ENCODE measurements at regions not wholly inside any gene's neighbourhood (a gene's known extent, or its start where the extent isn't known, plus 50 kb on each side); places are given as distances from the start of the nearest gene placed in this dataset.

DNA sequence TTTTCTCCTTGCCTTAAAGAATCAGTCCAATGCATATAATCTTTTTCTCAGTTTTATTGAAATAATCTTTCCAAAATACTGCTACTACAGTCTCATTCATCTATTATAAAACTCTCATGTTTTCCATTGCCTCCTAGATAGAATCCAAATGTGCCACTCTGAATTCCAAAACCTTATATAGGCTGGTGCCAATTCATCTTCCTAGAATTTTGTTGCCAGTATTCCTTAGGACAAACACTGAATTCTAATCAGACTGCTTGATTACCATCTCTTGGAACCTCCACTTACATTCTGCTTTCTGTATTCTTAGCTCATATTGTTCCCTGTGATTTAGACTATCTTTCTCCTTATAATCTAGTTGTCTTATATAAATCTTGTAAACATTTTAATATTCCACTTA lies 427.6 kb upstream of the DCC start:
- Histone ChIP-seq H3K4me3 (replicated peaks in 1 of 2; ENCODE audit: low read depth in 1 of 2, low read length in 2 of 2) (no peak overlapping the region), H3K9me3 (ENCODE audit: control insufficient read depth in 1 of 2, insufficient read depth in 1 of 2, low read depth in 1 of 2, low read length in 2 of 2) (peaks cover 11 to 17% of the 10 kb centered on the region in 2 experiments; a peak in 2 of 4 replicates), H3K79me2 (ENCODE audit: insufficient read depth, low read length) (no peaks in the 10 kb centered on the region), H3K4me1 (ENCODE audit: control insufficient read depth in 1 of 2, insufficient read depth in 2 of 2, low read length in 2 of 2) (no peaks in the 10 kb centered on the region), H3K9me2 (ENCODE audit: insufficient read depth) (no peaks in the 10 kb centered on the region), H3K27ac (ENCODE audit: low read depth, low read length) (no peak overlapping the region), H2AFZ (ENCODE audit: low read depth, low read length, poor library complexity, severe bottlenecking) (no peak overlapping the region), H4K20me1 (ENCODE audit: insufficient read depth) (no peaks in the 10 kb centered on the region), H3K9ac (ENCODE audit: low read length) (no peak overlapping the region), H3K4me2 (ENCODE audit: low read length) (no peak overlapping the region), H3K36me3 (ENCODE audit: control insufficient read depth in 1 of 2, insufficient read depth in 2 of 2, low read length in 2 of 2) (no peaks in the 10 kb centered on the region), H3K27me3 (ENCODE audit: insufficient read depth, low read length) (no peaks in the 10 kb centered on the region)
- ChIA-PET POLR2A (no interaction called here), RAD21 (ENCODE audit: low non-redundant PET in 1 of 2, low total read pairs in 2 of 2, uncharacterized antibody in 2 of 2, unreplicated experiment in 2 of 2) (no interaction called here), CTCF (no interaction called here)
- no TSS peak for BruUV-seq (replicated peaks)
- TF ChIP-seq TCF7L2 (IDR thresholded peaks at IDR 0.05; ENCODE audit: borderline replicate concordance, extremely low read depth, insufficient read depth, insufficient read length) (no peak), CEBPB (IDR thresholded peaks at IDR 0.05; ENCODE audit: low read depth) (no peak), ZNF274 (IDR thresholded peaks at IDR 0.05; ENCODE audit: low read depth, low read length) (no peak), EGR1 (IDR thresholded peaks at IDR 0.05; ENCODE audit: low read depth) (no peak), MAX (IDR thresholded peaks at IDR 0.05) (no peak)
- TF ChIP-seq, protein P1, sequence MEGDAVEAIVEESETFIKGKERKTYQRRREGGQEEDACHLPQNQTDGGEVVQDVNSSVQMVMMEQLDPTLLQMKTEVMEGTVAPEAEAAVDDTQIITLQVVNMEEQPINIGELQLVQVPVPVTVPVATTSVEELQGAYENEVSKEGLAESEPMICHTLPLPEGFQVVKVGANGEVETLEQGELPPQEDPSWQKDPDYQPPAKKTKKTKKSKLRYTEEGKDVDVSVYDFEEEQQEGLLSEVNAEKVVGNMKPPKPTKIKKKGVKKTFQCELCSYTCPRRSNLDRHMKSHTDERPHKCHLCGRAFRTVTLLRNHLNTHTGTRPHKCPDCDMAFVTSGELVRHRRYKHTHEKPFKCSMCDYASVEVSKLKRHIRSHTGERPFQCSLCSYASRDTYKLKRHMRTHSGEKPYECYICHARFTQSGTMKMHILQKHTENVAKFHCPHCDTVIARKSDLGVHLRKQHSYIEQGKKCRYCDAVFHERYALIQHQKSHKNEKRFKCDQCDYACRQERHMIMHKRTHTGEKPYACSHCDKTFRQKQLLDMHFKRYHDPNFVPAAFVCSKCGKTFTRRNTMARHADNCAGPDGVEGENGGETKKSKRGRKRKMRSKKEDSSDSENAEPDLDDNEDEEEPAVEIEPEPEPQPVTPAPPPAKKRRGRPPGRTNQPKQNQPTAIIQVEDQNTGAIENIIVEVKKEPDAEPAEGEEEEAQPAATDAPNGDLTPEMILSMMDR (IDR thresholded peaks at IDR 0.05 in 2 of 3, conservative IDR thresholded peaks at IDR 0.05 in 1 of 3; ENCODE audit: borderline replicate concordance in 1 of 3, insufficient read depth in 1 of 3, low read depth in 2 of 3, low read length in 2 of 3) = no peak
- intact Hi-C loops (cut with micrococcal nuclease) = no loop called here
- no peak for ATAC-seq
- no peak for DNase-seq (ENCODE audit: low read depth, low spot score)

GRCh38 chr18:51915176-51915575 lies 424.8 kb upstream of the DCC start:
- CTCF ChIA-PET = no interaction called here
- no peaks in the 10 kb centered on the region for H3K36me3 ChIP-seq (ENCODE audit: control insufficient read depth in 1 of 2, insufficient read depth in 2 of 2, low read length in 2 of 2)
- RAD21 ChIA-PET (ENCODE audit: low non-redundant PET in 1 of 2, low total read pairs in 2 of 2, uncharacterized antibody in 2 of 2, unreplicated experiment in 2 of 2) = no interaction called here
- no peak overlapping the region for H3K9ac ChIP-seq (ENCODE audit: low read length)
- no TSS peak for BruUV-seq (replicated peaks)
- no peaks in the 10 kb centered on the region for H3K79me2 ChIP-seq (ENCODE audit: insufficient read depth, low read length)
- ATAC-seq (no peak), DNase-seq (ENCODE audit: low read depth, low spot score) (no peak)
- no peaks in the 10 kb centered on the region for H3K9me2 ChIP-seq (ENCODE audit: insufficient read depth)
- H3K9me3 ChIP-seq (ENCODE audit: control insufficient read depth in 1 of 2, insufficient read depth in 1 of 2, low read depth in 1 of 2, low read length in 2 of 2) = peaks cover 14 to 15% of the 10 kb centered on the region in 2 experiments; a peak in 2 of 4 replicates
- no peaks in the 10 kb centered on the region for H4K20me1 ChIP-seq (ENCODE audit: insufficient read depth)
- no peak overlapping the region for H3K4me3 ChIP-seq (replicated peaks in 1 of 2; ENCODE audit: low read depth in 1 of 2, low read length in 2 of 2)
- POLR2A ChIA-PET = no interaction called here
- no peaks in the 10 kb centered on the region for H3K27me3 ChIP-seq (ENCODE audit: insufficient read depth, low read length)
- intact Hi-C loops (cut with micrococcal nuclease) = no loop called here
- no peak overlapping the region for H2AFZ ChIP-seq (ENCODE audit: low read depth, low read length, poor library complexity, severe bottlenecking)
- no peaks in the 10 kb centered on the region for H3K4me1 ChIP-seq (ENCODE audit: control insufficient read depth in 1 of 2, insufficient read depth in 2 of 2, low read length in 2 of 2)
- H3K27ac ChIP-seq (ENCODE audit: low read depth, low read length) = no peak overlapping the region
- H3K4me2 ChIP-seq (ENCODE audit: low read length) = no peak overlapping the region
- TF ChIP-seq EZH2 (IDR thresholded peaks at IDR 0.05) (no peak), MAX (IDR thresholded peaks at IDR 0.05) (no peak), YY1 (IDR thresholded peaks at IDR 0.05; ENCODE audit: extremely low read depth, insufficient replicate concordance, low read depth, low read length) (no peak), SIN3A (IDR thresholded peaks at IDR 0.05; ENCODE audit: low read depth) (no peak), FOSL1 (IDR thresholded peaks at IDR 0.05; ENCODE audit: low read depth) (no peak)
- TF ChIP-seq, protein P2, sequence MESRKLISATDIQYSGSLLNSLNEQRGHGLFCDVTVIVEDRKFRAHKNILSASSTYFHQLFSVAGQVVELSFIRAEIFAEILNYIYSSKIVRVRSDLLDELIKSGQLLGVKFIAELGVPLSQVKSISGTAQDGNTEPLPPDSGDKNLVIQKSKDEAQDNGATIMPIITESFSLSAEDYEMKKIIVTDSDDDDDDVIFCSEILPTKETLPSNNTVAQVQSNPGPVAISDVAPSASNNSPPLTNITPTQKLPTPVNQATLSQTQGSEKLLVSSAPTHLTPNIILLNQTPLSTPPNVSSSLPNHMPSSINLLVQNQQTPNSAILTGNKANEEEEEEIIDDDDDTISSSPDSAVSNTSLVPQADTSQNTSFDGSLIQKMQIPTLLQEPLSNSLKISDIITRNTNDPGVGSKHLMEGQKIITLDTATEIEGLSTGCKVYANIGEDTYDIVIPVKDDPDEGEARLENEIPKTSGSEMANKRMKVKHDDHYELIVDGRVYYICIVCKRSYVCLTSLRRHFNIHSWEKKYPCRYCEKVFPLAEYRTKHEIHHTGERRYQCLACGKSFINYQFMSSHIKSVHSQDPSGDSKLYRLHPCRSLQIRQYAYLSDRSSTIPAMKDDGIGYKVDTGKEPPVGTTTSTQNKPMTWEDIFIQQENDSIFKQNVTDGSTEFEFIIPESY (IDR thresholded peaks at IDR 0.05; ENCODE audit: extremely low read depth, insufficient replicate concordance, low read length) = no peak
- TF ChIP-seq, protein P3, sequence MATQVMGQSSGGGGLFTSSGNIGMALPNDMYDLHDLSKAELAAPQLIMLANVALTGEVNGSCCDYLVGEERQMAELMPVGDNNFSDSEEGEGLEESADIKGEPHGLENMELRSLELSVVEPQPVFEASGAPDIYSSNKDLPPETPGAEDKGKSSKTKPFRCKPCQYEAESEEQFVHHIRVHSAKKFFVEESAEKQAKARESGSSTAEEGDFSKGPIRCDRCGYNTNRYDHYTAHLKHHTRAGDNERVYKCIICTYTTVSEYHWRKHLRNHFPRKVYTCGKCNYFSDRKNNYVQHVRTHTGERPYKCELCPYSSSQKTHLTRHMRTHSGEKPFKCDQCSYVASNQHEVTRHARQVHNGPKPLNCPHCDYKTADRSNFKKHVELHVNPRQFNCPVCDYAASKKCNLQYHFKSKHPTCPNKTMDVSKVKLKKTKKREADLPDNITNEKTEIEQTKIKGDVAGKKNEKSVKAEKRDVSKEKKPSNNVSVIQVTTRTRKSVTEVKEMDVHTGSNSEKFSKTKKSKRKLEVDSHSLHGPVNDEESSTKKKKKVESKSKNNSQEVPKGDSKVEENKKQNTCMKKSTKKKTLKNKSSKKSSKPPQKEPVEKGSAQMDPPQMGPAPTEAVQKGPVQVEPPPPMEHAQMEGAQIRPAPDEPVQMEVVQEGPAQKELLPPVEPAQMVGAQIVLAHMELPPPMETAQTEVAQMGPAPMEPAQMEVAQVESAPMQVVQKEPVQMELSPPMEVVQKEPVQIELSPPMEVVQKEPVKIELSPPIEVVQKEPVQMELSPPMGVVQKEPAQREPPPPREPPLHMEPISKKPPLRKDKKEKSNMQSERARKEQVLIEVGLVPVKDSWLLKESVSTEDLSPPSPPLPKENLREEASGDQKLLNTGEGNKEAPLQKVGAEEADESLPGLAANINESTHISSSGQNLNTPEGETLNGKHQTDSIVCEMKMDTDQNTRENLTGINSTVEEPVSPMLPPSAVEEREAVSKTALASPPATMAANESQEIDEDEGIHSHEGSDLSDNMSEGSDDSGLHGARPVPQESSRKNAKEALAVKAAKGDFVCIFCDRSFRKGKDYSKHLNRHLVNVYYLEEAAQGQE (IDR thresholded peaks at IDR 0.05; ENCODE audit: low read depth) = no peak

Data from HCT116 (cell line).